ENCODE measurements at regions not wholly inside any gene's neighbourhood (a gene's known extent, or its start where the extent isn't known, plus 50 kb on each side); places are given as distances from the start of the nearest gene placed in this dataset.

- CTCF ChIA-PET: interaction anchor here (1.3 kb wide), 1 partner anchor 19 kb away, joined by 5 read pairs; no protein-coding TSS in a partner anchor
- TF ChIP-seq CTCF (IDR thresholded peaks at IDR 0.05; ENCODE audit: insufficient read depth, low read depth, low read length): no peak
- H3K36me3 ChIP-seq (ENCODE audit: control insufficient read depth, insufficient read depth, low read length): no peaks in the 10 kb centered on the region
- POLR2A ChIA-PET: no interaction called here
- no peaks in the 10 kb centered on the region for H3K27me3 ChIP-seq (ENCODE audit: control insufficient read depth, insufficient read depth, low read length)
- DNase-seq (ENCODE audit: low read depth): no peak
- H3K4me3 ChIP-seq (ENCODE audit: low read depth, low read length): no peak overlapping the region
These were observed 94.0 kb upstream of the RALGAPA2 start for GRCh38 chr20:20806121-20807095.

GRCh38 chr20:20803011-20803410, 90.6 kb upstream of the RALGAPA2 start:
- ChIA-PET POLR2A (no interaction called here), CTCF (no interaction called here)

GRCh38 chr20:20802328-20802727, 89.9 kb upstream of the RALGAPA2 start:
- H3K36me3 ChIP-seq (ENCODE audit: control insufficient read depth, insufficient read depth, low read length): no peaks in the 10 kb centered on the region
- CTCF ChIA-PET: no interaction called here
- no peak for DNase-seq (ENCODE audit: low read depth)
- no peaks in the 10 kb centered on the region for H3K27me3 ChIP-seq (ENCODE audit: control insufficient read depth, insufficient read depth, low read length)
- no peak for TF ChIP-seq CTCF (IDR thresholded peaks at IDR 0.05; ENCODE audit: insufficient read depth, low read depth, low read length)
- no peak overlapping the region for H3K4me3 ChIP-seq (ENCODE audit: low read depth, low read length)
- POLR2A ChIA-PET: no interaction called here

More at GRCh38 chr20:20803011-20803410, 90.6 kb upstream of the RALGAPA2 start:
- DNase-seq (ENCODE audit: low read depth): no peak
- H3K4me3 ChIP-seq (ENCODE audit: low read depth, low read length): no peak overlapping the region
- H3K27me3 ChIP-seq (ENCODE audit: control insufficient read depth, insufficient read depth, low read length): no peaks in the 10 kb centered on the region
- TF ChIP-seq CTCF (IDR thresholded peaks at IDR 0.05; ENCODE audit: insufficient read depth, low read depth, low read length): no peak
- no peaks in the 10 kb centered on the region for H3K36me3 ChIP-seq (ENCODE audit: control insufficient read depth, insufficient read depth, low read length)

GRCh38 chr20:20799716-20800312, 87.4 kb upstream of the RALGAPA2 start:
- CTCF ChIA-PET: interaction anchor here (1.1 to 1.6 kb wide), 2 partner anchors 16 to 816 kb away, joined by 3 read pairs; no protein-coding TSS in a partner anchor
- DNase-seq (ENCODE audit: low read depth): no peak
- no peak for TF ChIP-seq CTCF (IDR thresholded peaks at IDR 0.05; ENCODE audit: insufficient read depth, low read depth, low read length)
- POLR2A ChIA-PET: no interaction called here
- H3K4me3 ChIP-seq (ENCODE audit: low read depth, low read length): no peak overlapping the region
- no peaks in the 10 kb centered on the region for H3K27me3 ChIP-seq (ENCODE audit: control insufficient read depth, insufficient read depth, low read length)
- H3K36me3 ChIP-seq (ENCODE audit: control insufficient read depth, insufficient read depth, low read length): no peaks in the 10 kb centered on the region

- no peak for DNase-seq (ENCODE audit: low read depth)
- no peaks in the 10 kb centered on the region for H3K27me3 ChIP-seq (ENCODE audit: control insufficient read depth, insufficient read depth, low read length)
- no peak for TF ChIP-seq CTCF (IDR thresholded peaks at IDR 0.05; ENCODE audit: insufficient read depth, low read depth, low read length)
- no peak overlapping the region for H3K4me3 ChIP-seq (ENCODE audit: low read depth, low read length)
- ChIA-PET CTCF (no interaction called here), POLR2A (no interaction called here)
- H3K36me3 ChIP-seq (ENCODE audit: control insufficient read depth, insufficient read depth, low read length): no peaks in the 10 kb centered on the region
These were observed 85.3 kb upstream of the RALGAPA2 start for GRCh38 chr20:20797521-20798310.
